ENCODE measurements at regions not wholly inside any gene's neighbourhood (a gene's known extent, or its start where the extent isn't known, plus 50 kb on each side); places are given as distances from the start of the nearest gene placed in this dataset.
"Not testable (repeated sequence)": the region's sequence is repeated elsewhere in the genome, so short reads cannot be mapped to it uniquely, and the experiment has no call there.

DNA sequence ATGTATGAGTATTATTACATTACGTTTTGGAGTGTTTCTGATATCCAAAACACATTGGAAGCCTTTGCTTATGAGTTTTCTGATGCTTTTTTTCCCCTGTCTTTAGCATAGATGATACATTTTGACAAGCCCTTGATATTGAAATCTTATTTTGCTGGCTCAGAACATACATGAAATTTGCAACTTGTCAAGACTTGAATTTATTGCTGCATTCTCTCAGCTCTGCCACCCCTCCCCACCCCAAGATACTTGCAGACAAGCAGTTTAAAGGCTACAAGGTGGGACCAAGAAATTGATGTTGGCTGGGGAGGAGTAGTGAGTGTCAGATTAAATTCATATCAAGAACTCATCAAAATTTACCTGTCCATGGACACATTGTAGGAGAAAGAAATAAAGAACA is 160.2 kb downstream of the GJA1 start:
- DNase-seq (ENCODE audit: low spot score in 2 of 2): no peak
- no peaks in the 10 kb centered on the region for H3K9me3 ChIP-seq
- no peak overlapping the region for H3K27ac ChIP-seq
- intact Hi-C loops (cut with DNase I): no loop called here
- TF ChIP-seq, protein P1, sequence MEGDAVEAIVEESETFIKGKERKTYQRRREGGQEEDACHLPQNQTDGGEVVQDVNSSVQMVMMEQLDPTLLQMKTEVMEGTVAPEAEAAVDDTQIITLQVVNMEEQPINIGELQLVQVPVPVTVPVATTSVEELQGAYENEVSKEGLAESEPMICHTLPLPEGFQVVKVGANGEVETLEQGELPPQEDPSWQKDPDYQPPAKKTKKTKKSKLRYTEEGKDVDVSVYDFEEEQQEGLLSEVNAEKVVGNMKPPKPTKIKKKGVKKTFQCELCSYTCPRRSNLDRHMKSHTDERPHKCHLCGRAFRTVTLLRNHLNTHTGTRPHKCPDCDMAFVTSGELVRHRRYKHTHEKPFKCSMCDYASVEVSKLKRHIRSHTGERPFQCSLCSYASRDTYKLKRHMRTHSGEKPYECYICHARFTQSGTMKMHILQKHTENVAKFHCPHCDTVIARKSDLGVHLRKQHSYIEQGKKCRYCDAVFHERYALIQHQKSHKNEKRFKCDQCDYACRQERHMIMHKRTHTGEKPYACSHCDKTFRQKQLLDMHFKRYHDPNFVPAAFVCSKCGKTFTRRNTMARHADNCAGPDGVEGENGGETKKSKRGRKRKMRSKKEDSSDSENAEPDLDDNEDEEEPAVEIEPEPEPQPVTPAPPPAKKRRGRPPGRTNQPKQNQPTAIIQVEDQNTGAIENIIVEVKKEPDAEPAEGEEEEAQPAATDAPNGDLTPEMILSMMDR (IDR thresholded peaks at IDR 0.05): no peak
- H3K27me3 ChIP-seq: no peaks in the 10 kb centered on the region
- no peak overlapping the region for H3K4me3 ChIP-seq
- peaks cover 4 to 7% of the 10 kb centered on the region in 2 donors for H3K4me1 ChIP-seq
- H3K36me3 ChIP-seq: no peaks in the 10 kb centered on the region

DNA sequence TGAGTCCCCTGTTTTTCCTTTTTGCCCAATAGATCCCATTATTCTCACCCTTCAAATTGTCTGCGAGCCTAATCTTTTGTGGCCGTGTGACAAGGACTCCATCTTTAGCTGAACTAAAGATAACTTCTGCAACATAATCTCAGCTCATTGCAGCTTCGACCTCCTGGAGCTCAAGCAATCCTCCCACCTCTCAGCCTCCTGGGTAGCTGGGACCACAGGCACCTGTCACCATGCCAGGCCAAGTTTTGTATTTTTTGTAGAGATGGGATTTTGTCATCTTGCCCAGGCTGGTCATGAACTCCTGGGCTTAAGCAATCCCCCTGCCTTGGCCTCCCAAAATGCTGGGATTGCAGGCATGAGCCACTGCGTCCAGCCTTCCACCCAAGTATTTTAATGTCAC is 161.0 kb downstream of the GJA1 start:
- Histone ChIP-seq H3K9me3 (no peaks in the 10 kb centered on the region), H3K27ac (no peak overlapping the region), H3K4me3 (no peak overlapping the region), H3K4me1 (peaks cover 4 to 7% of the 10 kb centered on the region in 2 donors), H3K27me3 (no peaks in the 10 kb centered on the region), H3K36me3 (no peaks in the 10 kb centered on the region)
- TF ChIP-seq, protein P1 (IDR thresholded peaks at IDR 0.05): no peak
- intact Hi-C loops (cut with DNase I): no loop called here
- DNase-seq (ENCODE audit: low spot score in 2 of 2): no peak

DNA sequence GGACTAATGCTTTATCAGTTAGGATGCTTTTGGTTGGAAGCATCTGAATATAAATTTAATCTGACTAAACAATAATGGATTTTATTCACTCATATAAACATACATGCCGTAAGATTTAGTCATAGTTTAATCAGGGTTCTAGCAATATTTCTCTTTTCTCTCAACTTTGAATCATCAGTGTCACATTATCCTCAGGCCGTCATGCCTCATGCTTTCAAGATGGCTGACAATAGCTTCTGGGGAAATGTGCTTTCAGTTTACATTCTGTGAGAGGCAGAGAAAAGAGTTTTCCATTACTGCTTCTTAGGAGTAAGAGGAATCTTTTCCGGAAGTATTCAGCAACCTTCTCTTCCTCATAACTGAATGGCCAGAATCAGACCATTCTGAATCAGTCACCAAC is 162.2 kb downstream of the GJA1 start:
- H3K4me1 ChIP-seq: peaks cover 0 to 4% of the 10 kb centered on the region in 2 donors
- TF ChIP-seq, protein P1 (IDR thresholded peaks at IDR 0.05): no peak
- DNase-seq (ENCODE audit: low spot score in 2 of 2): no peak
- H3K27ac ChIP-seq: no peak overlapping the region
- no peaks in the 10 kb centered on the region for H3K36me3 ChIP-seq
- no peaks in the 10 kb centered on the region for H3K9me3 ChIP-seq
- no peaks in the 10 kb centered on the region for H3K27me3 ChIP-seq
- intact Hi-C loops (cut with DNase I): no loop called here
- no peak overlapping the region for H3K4me3 ChIP-seq

DNA sequence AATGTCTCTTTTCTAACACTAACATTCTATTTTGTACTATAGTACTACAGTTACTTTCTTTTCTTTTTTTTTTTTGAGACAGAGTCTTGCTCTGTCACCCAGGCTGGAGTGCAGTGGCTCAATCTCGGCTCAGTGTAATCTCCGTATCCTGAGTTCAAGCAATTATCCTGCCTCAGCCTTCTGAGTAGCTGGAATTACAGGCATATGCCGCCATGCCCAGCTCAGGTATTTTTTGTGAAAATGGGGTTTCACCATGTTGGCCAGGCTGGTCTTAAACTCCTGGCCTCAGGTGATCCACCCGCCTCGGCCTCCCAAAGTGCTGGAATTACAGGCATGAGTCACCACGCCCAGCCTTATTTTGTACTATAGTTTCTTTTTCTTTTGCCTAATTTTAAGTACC is 163.9 kb downstream of the GJA1 start:
- H3K27me3 ChIP-seq; H3K36me3 ChIP-seq; H3K4me1 ChIP-seq; H3K9me3 ChIP-seq; DNase-seq (ENCODE audit: low spot score in 2 of 2); H3K27ac ChIP-seq; H3K4me3 ChIP-seq; intact Hi-C loops (cut with DNase I): not testable (repeated sequence)

DNA sequence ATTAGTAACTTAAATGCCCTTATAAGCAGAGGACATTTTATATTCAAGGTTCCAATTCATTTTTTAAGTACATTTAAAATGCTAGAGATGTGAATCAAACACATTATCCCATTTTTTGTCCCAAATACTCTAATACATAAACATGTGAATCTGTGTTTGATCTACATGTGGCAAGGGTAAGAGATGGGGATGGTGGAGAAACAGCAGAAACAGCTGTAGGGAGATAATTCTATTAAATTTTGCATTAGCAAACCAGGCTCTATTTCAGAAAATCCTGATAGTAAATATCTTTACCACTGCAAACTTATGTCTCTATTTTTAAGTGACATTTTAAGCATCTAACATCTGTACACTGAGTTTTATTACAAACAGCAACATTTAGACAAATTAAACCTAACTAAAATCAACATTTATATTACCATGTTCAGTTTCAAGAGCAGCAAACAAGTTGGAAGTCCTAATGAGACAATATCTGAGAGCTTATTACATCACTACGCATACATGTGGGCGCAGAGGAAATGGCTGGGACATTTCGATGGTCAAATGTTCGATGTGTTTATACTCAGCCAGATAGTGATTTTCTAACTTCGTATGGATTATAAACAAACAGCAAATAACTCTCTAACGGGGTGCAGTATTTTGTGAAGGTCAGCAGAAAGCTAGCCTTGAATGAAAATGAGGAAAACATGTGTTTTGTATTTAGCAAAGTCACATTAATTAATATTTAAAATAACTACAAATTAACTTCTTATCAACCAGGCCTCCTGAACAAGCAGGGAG is 165.1 kb downstream of the GJA1 start:
- H3K4me3 ChIP-seq: no peak overlapping the region
- TF ChIP-seq, protein P1 (IDR thresholded peaks at IDR 0.05): no peak
- H3K36me3 ChIP-seq: no peaks in the 10 kb centered on the region
- DNase-seq (ENCODE audit: low spot score in 2 of 2): no peak
- intact Hi-C loops (cut with DNase I): no loop called here
- no peak overlapping the region for H3K27ac ChIP-seq
- no peaks in the 10 kb centered on the region for H3K9me3 ChIP-seq
- H3K4me1 ChIP-seq: no peaks in the 10 kb centered on the region
- H3K27me3 ChIP-seq: no peaks in the 10 kb centered on the region

DNA sequence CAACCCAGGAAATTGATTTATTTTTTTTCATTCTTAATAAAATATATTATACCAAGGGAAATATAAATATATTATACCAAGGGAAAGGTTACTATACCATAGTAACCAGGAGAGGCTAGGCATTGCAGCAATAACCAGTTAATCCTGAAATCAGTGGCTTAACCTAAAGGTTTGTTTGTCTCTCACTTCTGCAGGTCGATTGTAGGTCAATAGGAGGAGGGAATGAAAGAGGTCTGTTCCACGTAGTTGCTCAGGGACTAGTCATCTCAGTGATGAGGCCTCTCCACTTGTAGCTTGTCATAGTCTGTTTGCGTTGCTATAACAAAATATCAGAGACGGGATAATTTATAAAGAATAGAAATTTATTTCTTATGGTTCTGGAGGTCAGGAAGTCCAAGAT is 168.0 kb downstream of the GJA1 start:
- intact Hi-C loops (cut with DNase I): no loop called here
- Histone ChIP-seq H3K27me3 (no peaks in the 10 kb centered on the region), H3K36me3 (no peaks in the 10 kb centered on the region), H3K4me3 (no peak overlapping the region), H3K4me1 (no peaks in the 10 kb centered on the region), H3K27ac (no peak overlapping the region), H3K9me3 (no peaks in the 10 kb centered on the region)
- no peak for DNase-seq (ENCODE audit: low spot score in 2 of 2)
- TF ChIP-seq, protein P1 (IDR thresholded peaks at IDR 0.05): no peak

Measured in ascending aorta (tissue), 2 donors.